Stimulated activated CD8-positive, alpha-beta memory T cell treated with anti-CD3 and anti-CD28 coated beads, Interleukin-4, amount 100 ng/mL, for 24 hours (primary cell): ENCODE measurements at regions not wholly inside any gene's neighbourhood (a gene's known extent, or its start where the extent isn't known, plus 50 kb on each side); places are given as distances from the start of the nearest gene placed in this dataset.
"Not testable (repeated sequence)": the region's sequence is repeated elsewhere in the genome, so short reads cannot be mapped to it uniquely, and the experiment has no call there.

ENCODE experiments used
- DNase-seq: peaks from one replicate; pipeline ENCODE4 v3.0.0-alpha.2; 2020; ENCODE audit warnings: low read depth

DNA sequence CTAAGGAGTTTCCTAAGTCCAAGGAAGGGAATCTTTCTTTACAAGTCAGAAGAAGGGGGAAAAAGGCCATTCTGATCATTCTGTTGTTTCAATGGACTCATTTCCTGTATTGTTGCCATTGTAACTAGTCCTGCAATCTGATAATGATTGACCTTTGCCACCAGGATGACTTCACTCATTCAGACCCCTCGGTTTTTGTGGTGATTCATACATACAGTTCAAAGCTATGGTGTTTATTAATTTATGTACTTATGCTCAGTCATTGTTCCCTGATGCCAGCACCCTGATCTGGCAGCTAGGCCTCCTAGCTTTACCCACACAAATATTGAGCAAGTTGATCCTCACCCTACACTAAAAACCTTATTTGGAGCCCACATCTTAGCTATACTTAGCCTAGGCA, 57.6 kb upstream of the ZNF519 start:
- no peak for DNase-seq

DNA sequence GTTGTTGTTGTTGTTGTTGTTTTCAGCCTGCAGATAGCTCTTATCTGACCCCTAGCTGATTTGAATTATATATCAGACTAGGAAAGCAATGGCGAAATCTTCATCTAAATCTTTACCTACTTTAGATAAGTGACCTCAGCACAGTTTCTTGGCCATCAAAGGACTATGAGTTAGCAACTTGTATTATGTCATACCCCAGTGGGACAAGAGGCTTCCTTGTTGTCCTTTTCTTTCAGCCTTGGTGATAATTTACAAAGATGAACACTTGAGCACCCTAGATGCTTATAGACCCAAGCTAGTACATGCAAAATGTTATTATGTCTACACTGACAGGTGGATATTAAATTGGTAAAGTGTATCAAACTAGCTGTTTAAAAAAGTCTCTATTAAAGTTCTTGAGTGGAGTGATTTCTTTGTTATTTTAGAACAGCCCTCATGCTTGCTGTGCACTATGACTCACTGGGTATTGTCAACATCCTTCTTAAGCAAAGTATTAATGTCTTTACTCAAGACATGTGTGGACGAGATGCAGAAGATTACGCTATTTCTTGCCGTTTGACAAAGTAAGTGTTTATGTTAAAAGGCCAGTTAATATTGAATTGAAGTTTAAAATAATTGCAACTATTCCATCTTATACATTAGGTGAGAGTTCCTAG, 56.6 kb upstream of the ZNF519 start:
- DNase-seq = not testable (repeated sequence)
